Aorta (tissue), 5 donors: ENCODE measurements at regions not wholly inside any gene's neighbourhood (a gene's known extent, or its start where the extent isn't known, plus 50 kb on each side); places are given as distances from the start of the nearest gene placed in this dataset.
A peak's percentile ranks its signal among the peaks of the same experiment; 100 is the strongest.
"Not testable (repeated sequence)": the region's sequence is repeated elsewhere in the genome, so short reads cannot be mapped to it uniquely, and the experiment has no call there.

Experiments used
- ATAC-seq: fragments of 200-7000 bp; cut with Tn5 transposase; one replicate; pipeline ENCODE4 v1.9.1; 2022; ENCODE audit warnings: moderate library complexity; ENCODE audit not compliant: low FRiP score
- DNase-seq, 2 donors: peaks; one replicate each; pipeline ENCODE4 v3.0.0-alpha.2; 2020
- H3K27ac ChIP-seq, 2 donors: one replicate each; pipeline ENCODE4 v1.5.1; 2013; ENCODE audit warnings: low read length in 2 of 2, mild to moderate bottlenecking in 2 of 2, moderate library complexity in 2 of 2, control low read depth in 1 of 2, inconsistent platforms in 1 of 2, low read depth in 1 of 2
- H3K27me3 ChIP-seq, 2 donors: one replicate each; pipeline ENCODE4 v1.6.1; 2013; ENCODE audit warnings: control low read depth in 1 of 2, low read length in 1 of 2, mild to moderate bottlenecking in 1 of 2, moderate library complexity in 1 of 2; ENCODE audit not compliant: insufficient read depth in 2 of 2, control insufficient read depth in 1 of 2
- H3K36me3 ChIP-seq, 2 donors: one replicate each; pipeline ENCODE4 v1.6.1; 2013; ENCODE audit warnings: control low read depth in 1 of 2, low read length in 1 of 2, mild to moderate bottlenecking in 1 of 2; ENCODE audit not compliant: insufficient read depth in 2 of 2, control insufficient read depth in 1 of 2
- H3K4me1 ChIP-seq, 2 donors: one replicate each; pipeline ENCODE4 v1.6.1; 2013; ENCODE audit warnings: low read length in 2 of 2, control low read depth in 1 of 2, mild to moderate bottlenecking in 1 of 2, moderate library complexity in 1 of 2; ENCODE audit not compliant: insufficient read depth in 2 of 2, control insufficient read depth in 1 of 2
- H3K4me3 ChIP-seq, 2 donors: one replicate each; pipeline ENCODE4 v1.5.1; 2013; ENCODE audit warnings: low read length in 2 of 2, control low read depth in 1 of 2, mild to moderate bottlenecking in 1 of 2
- H3K9me3 ChIP-seq: one replicate; pipeline ENCODE4 v1.6.1; 2013; ENCODE audit warnings: mild to moderate bottlenecking, low read length; ENCODE audit not compliant: control insufficient read depth
- WGBS, 2 donors: extraction: QIAGEN DNeasy Blood & Tissue Kit; methylation state at CpG; one replicate each; pipeline ENCODE4 v1.1.7; 2013; 5-methylcytosine and 5-hydroxymethylcytosine counted together
- intact Hi-C, 2 donors: fragments of 100-400 bp; cut with DNase I; formaldehyde crosslinking; loops; one replicate each; pipeline versions ENCODE4 v1.14.2 to v1.15.0; 2022
- donor health status: healthy with polysubstance abuse.
- donor health status: Bipolar disorder and iron deficiency.
- donor health status: DM: no; HTN: no; CAD: no.
- donor health status: DM: no; HTN: no; CAD: no.
- donor health status: DM: yes; HTN: yes; CAD: no.

DNA sequence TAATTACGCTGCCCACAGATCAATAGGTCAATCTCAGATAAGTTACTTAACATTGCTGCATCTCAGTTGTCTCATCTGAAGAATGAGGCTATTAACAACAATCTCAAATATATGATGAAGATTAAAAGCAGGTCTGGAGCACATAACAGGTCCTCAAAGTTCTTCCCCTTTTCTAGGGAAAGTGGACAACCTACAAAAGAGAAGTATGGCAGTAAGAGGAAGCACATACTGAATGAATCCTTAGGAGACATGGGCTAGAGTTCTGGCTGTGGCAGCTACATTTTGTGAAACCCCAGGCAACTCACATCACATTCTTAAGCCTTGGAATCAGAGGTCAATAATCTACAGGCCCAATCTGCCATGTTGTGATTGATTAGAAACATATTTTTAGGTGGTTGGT is 180.6 kb downstream of the PCTP start:
- 63 to 74% methylated on average over 1 of the region's 1 CpG for WGBS, 2 donors
- Histone ChIP-seq H3K4me1 (no peaks in the 10 kb centered on the region), H3K9me3 (no peaks in the 10 kb centered on the region), H3K36me3 (no peaks in the 10 kb centered on the region), H3K4me3 (no peak overlapping the region), H3K27ac (no peak overlapping the region), H3K27me3 (no peaks in the 10 kb centered on the region)
- intact Hi-C loops = no loop called here
- DNase-seq = no peak
- no peak for ATAC-seq

DNA sequence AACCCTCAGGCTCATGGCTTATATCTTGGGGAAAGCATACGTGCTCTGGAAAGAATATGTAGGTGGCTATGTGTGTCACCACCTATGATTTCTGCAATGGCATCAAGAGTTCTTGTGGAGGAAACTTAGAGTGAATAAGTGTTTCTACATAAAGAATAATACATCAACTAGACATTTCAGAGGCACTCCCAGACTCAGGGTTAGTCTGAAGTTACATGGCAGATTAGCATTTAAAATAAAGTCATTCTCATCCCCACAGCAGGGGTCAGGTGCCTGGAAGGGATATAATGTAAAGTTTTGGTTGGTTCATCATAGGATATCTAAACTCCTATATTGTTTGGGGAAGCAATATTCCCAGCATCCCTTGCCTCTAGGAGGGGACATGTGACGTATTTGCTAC is 182.1 kb downstream of the PCTP start:
- no peaks in the 10 kb centered on the region for H3K4me1 ChIP-seq
- H3K27ac ChIP-seq = no peak overlapping the region
- no peak for DNase-seq
- H3K36me3 ChIP-seq = no peaks in the 10 kb centered on the region
- H3K27me3 ChIP-seq = no peaks in the 10 kb centered on the region
- intact Hi-C loops = no loop called here
- WGBS, 2 donors = 63 to 67% methylated on average over 2 of the region's 2 CpGs
- no peak overlapping the region for H3K4me3 ChIP-seq
- H3K9me3 ChIP-seq = no peaks in the 10 kb centered on the region
- no peak for ATAC-seq

DNA sequence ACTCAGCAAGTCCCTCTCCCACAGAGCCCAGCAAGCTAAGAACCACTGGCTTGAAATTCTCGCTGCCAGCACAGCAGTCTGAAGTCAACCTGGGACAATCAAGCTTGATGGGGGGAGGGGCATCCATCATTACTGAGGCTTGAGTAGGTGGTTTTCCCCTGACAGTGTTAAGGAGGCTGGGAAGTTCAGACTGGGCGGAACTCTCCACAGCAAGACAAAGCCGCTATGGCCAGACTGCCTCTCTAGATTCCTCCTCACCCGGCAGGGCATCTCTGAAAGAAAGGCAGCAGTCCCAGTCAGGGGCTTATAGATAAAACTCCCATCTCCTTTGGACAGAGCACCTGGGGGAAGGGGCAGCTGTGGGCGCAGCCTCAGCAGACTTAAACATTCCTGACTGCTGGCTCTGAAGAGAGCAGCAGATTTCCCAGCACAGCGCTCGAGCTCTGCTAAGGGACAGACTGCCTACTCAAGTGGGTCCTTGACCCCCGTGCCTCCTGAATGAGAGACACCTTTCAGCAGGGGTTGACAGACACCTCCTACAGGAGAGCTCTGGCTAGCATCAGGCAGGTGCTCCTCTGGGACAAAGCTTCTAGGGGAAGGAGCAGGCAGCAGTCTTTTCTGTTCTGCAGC is 188.4 kb downstream of the PCTP start:
- H3K27ac ChIP-seq, ATAC-seq, H3K36me3 ChIP-seq, H3K4me3 ChIP-seq, H3K27me3 ChIP-seq, intact Hi-C loops, DNase-seq, H3K4me1 ChIP-seq, H3K9me3 ChIP-seq: not testable (repeated sequence)
- 50% methylated on average over 8 of the region's 8 CpGs for WGBS, 2 donors

DNA sequence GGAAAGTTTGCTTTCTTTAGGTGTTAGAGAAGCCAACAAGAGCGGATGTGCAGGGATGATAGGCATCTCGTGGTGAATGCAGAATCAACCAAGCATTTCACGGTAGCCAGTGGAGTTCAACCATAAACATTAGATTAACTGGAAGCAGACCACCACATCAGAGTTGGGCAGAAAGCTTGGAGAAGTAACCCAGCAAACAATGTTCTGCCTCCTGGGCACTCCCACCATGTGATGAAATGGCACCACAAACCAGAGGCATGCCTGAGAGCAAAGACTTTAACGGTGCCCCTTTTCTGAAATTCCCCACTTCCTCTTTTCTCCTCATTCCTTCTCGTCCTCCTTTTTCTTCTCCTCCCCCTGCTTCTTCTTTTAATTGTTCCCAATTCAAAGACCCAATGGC is 193.5 kb upstream of the ANKFN1 start:
- intact Hi-C loops = no loop called here
- no peaks in the 10 kb centered on the region for H3K9me3 ChIP-seq
- H3K4me3 ChIP-seq = no peak overlapping the region
- H3K27me3 ChIP-seq = no peaks in the 10 kb centered on the region
- ATAC-seq = no peak
- no peak for DNase-seq
- H3K27ac ChIP-seq = no peak overlapping the region
- WGBS, 2 donors = 74 to 78% methylated on average over 5 of the region's 5 CpGs
- H3K4me1 ChIP-seq = no peaks in the 10 kb centered on the region
- no peaks in the 10 kb centered on the region for H3K36me3 ChIP-seq

DNA sequence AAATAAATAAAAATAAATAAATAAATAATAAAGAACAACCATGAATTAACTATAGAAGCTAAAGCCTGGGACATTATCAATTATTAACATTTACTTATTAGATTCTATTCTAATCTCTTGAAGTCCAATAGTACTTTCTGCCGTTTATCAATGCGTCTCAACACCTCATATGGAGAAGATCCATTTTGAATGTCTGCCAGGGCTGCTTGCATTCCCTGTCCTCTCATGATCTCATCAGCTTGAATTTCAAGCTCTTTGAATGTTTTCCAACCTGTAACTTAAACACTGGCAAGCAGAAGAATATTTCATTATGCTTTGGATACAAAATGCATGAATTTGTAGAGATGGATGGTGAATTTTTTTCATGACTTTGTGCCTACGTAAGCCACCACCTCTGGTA is 191.9 kb upstream of the ANKFN1 start:
- ATAC-seq (no peak), DNase-seq (no peak)
- Histone ChIP-seq H3K27ac (no peak overlapping the region), H3K9me3 (no peaks in the 10 kb centered on the region), H3K36me3 (no peaks in the 10 kb centered on the region), H3K4me3 (no peak overlapping the region), H3K27me3 (no peaks in the 10 kb centered on the region), H3K4me1 (no peaks in the 10 kb centered on the region)
- 88 to 89% methylated on average over 3 of the region's 3 CpGs for WGBS, 2 donors
- intact Hi-C loops = no loop called here

DNA sequence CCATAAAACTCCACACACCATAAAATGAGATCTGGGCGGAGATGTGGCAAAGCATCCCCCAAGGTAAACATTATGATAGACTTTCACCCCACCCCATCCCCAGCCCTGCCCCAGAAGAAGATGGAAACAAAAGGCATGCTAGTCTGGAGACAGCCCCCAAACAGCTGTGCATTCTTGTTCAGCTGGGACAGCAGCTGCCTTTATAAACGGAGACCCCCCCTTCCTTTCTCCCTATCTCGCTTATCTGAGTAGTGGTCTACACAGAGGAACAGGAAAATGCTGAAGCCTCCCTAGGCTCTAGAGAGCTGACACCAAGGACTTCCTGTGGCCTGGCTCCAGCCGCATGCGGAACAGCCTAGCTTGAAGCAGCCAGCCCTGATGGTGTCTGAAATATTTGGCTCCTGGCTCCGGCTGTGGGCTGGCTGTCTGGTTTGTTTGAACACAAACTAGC is 190.3 kb upstream of the ANKFN1 start:
- Histone ChIP-seq H3K36me3 (no peaks in the 10 kb centered on the region), H3K27me3 (no peaks in the 10 kb centered on the region), H3K27ac (no peak overlapping the region), H3K4me3 (no peak overlapping the region), H3K4me1 (no peaks in the 10 kb centered on the region), H3K9me3 (no peaks in the 10 kb centered on the region)
- ATAC-seq (no peak), DNase-seq (peak in 1 of 2 donors; percentile 49)
- WGBS, 2 donors = 15 to 18% methylated on average over 6 of the region's 6 CpGs
- intact Hi-C loops = no loop called here

DNA sequence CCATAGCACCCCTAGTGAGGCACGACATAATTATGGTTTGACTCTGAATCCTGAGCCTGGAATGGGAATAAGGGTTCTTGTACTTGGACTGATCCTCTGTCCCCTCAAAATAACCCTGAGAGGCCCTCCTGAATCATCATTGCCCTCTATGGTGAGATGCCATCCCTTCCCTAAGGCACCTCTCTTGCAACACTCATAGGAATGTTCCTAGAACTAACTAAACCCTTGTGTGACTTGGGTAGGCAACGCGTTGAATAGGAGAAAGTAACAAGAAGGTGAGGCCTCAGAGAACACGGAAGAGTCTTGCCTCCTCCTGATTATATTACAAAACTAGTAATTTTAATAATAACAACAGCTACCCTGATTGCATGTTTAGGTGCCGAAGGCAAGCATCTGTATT is 189.1 kb upstream of the ANKFN1 start:
- no peak for ATAC-seq
- 95 to 97% methylated on average over 5 of the region's 5 CpGs for WGBS, 2 donors
- Histone ChIP-seq H3K36me3 (no peaks in the 10 kb centered on the region), H3K4me3 (no peak overlapping the region), H3K27me3 (no peaks in the 10 kb centered on the region), H3K4me1 (no peaks in the 10 kb centered on the region), H3K27ac (no peak overlapping the region), H3K9me3 (no peaks in the 10 kb centered on the region)
- no peak for DNase-seq
- intact Hi-C loops = no loop called here

DNA sequence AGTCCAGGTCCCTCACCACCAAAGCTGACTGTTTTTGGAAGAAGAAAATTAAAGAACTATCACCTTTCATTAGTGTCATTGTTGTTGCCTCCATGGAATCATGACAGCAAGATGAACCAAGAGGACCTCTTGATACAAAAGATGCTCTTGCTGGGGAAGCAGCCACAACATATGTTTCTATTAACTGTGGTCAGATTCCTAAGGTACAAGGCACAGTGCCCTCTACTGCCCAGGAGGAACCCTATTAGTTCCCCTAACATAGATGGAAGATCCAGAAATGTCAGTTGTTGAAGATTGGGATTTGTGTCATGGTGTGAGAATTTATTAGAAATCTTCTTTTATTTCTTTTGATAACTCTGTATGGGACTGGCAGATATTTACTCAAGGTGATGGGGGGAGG is 188.2 kb upstream of the ANKFN1 start:
- intact Hi-C loops = no loop called here
- no peaks in the 10 kb centered on the region for H3K9me3 ChIP-seq
- no peaks in the 10 kb centered on the region for H3K36me3 ChIP-seq
- no peaks in the 10 kb centered on the region for H3K27me3 ChIP-seq
- H3K4me1 ChIP-seq = no peaks in the 10 kb centered on the region
- no peak overlapping the region for H3K4me3 ChIP-seq
- no peak overlapping the region for H3K27ac ChIP-seq
- DNase-seq (no peak), ATAC-seq (no peak)

DNA sequence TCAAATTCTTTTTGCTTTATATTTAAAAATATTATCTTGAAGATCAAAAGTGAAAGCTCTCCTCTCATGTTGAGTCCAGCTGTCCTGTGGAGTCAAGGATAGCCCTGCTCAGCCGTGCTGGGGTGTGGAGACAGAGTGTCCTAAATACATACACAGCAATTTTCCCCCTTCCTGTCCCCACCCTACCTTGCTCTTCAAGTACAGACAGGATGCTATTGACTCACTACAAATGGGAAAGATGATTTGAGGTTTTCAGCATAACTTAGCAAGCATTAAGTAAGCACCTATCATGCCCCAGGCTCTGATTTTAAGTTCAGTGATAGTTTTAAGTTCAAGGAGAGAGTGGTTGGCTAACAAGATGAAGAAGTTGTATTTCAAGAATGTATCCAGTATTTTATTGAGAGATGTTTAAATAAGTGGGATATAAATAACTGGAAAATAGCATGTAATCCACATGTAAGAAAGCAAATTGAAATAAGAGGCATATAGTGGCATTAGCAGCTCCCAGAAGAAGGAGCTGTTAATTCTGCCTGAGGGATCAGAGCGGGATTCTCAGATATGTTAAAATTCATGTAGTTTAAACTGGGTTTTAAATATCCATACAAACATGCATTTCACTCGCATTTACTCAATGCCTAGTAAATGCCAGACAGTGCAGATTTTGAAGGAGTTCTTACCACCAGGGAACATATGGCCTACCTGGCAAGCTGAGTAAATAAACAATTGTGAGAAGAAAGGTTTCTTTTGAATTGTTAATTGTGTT is 183.5 kb upstream of the ANKFN1 start:
- Histone ChIP-seq H3K27ac (no peak overlapping the region), H3K9me3 (no peaks in the 10 kb centered on the region), H3K4me3 (no peak overlapping the region), H3K36me3 (no peaks in the 10 kb centered on the region), H3K4me1 (no peaks in the 10 kb centered on the region), H3K27me3 (no peaks in the 10 kb centered on the region)
- DNase-seq = no peak
- ATAC-seq = no peak
- WGBS, 2 donors = 52 to 59% methylated on average over 3 of the region's 3 CpGs
- intact Hi-C loops = no loop called here
